HepG2 (cell line): ENCODE measurements at regions not wholly inside any gene's neighbourhood (a gene's known extent, or its start where the extent isn't known, plus 50 kb on each side); places are given as distances from the start of the nearest gene placed in this dataset.

Experiments
- ATAC-seq: fragments of 200-7000 bp; cut with Tn5 transposase; 3 replicates; pipeline ENCODE4 v1.9.1; 2020; ENCODE audit warnings: mild to moderate bottlenecking, moderate library complexity
- BruUV-seq: library from RNA; stranded (reverse); fragments of 400-500 nt; replicated peaks from 2 replicates; lab custom pipeline; 2021; lab: Mats Ljungman, UMichigan
- CTCF ChIA-PET: fragments of 300-600 bp; formaldehyde crosslinking; extraction: SDS; loops from one replicate; lab custom pipeline; 2021; ENCODE audit warnings: low total read pairs, inconsistent platforms, low intra/inter-chr PET ratio; lab: Yijun Ruan, JAX
- POLR2A ChIA-PET: fragments of 350-600 bp; sonication (Branson Sonifier 250); formaldehyde crosslinking; loops from one replicate; lab custom pipeline; 2020; ENCODE audit warnings: antibody characterized with exemption, inconsistent platforms; lab: Yijun Ruan, JAX
- DNase-seq: peaks from one replicate; pipeline ENCODE4 v3.0.0-alpha.2; 2015; ENCODE audit warnings: low spot score
- FAIRE-seq: peaks from 3 replicates; lab custom pipeline; 2011; peaks lifted over from hg19 to GRCh38; lab: Jason Lieb, UNC
- H2AFZ ChIP-seq: one replicate; pipeline ENCODE4 v1.6.1; 2011; ENCODE audit warnings: low read length, inconsistent platforms
- H3K27ac ChIP-seq: fragments of 300-600 bp; 3 replicates; pipeline ENCODE4 v1.8.0; 2011; ENCODE audit warnings: mixed run types, mild to moderate bottlenecking, mixed read lengths, low read length, inconsistent platforms; ENCODE audit not compliant: insufficient read depth; ENCODE audit errors: extremely low read length
- H3K27me3 ChIP-seq, 2 experiments: fragments of 200-600 bp in 1 of 2; 2 replicates in 1 of 2; 3 replicates in 1 of 2; pipeline versions ENCODE4 v1.6.0 to v1.8.0; 2011; ENCODE audit warnings: low read length in 2 of 2, mild to moderate bottlenecking in 2 of 2, moderate library complexity in 2 of 2, inconsistent platforms in 1 of 2; ENCODE audit not compliant: insufficient read depth in 2 of 2, control insufficient read depth in 1 of 2
- H3K36me3 ChIP-seq, 2 experiments: fragments of 200-600 bp in 1 of 2; replicated peaks in 1 of 2; 2 replicates in 1 of 2; 3 replicates in 1 of 2; pipeline versions ENCODE4 v1.5.1 to v1.8.0; 2011; ENCODE audit warnings: low read length in 2 of 2, inconsistent platforms in 1 of 2; ENCODE audit not compliant: insufficient read depth in 2 of 2, control insufficient read depth in 1 of 2
- H3K4me1 ChIP-seq: 2 replicates; pipeline ENCODE4 v1.5.1; 2012; ENCODE audit warnings: low read length, inconsistent platforms; ENCODE audit not compliant: insufficient read depth
- H3K4me2 ChIP-seq: 2 replicates; pipeline ENCODE4 v1.6.0; 2011; ENCODE audit warnings: low read depth, low read length, inconsistent platforms
- H3K4me3 ChIP-seq, 3 experiments: fragments of 200-600 bp in 1 of 3; sonication (generic), shearing (Covaris generic) in 1 of 3; replicated peaks in 1 of 3; 2 replicates each; pipeline ENCODE4 v1.5.1; 2011 to 2016; ENCODE audit warnings: low read length in 3 of 3, inconsistent platforms in 2 of 3, low read depth in 2 of 3, mild to moderate bottlenecking in 2 of 3, control low read depth in 1 of 3, mixed read lengths in 1 of 3; ENCODE audit not compliant: insufficient read depth in 1 of 3
- H3K79me2 ChIP-seq: one replicate; pipeline ENCODE4 v1.6.1; 2011; ENCODE audit warnings: low read length, inconsistent platforms; ENCODE audit not compliant: insufficient read depth
- H3K9ac ChIP-seq: 2 replicates; pipeline ENCODE4 v1.6.0; 2011; ENCODE audit warnings: mild to moderate bottlenecking, low read depth, low read length, inconsistent platforms; ENCODE audit not compliant: insufficient read depth
- H3K9me3 ChIP-seq: 2 replicates; pipeline ENCODE4 v1.5.1; 2012; ENCODE audit warnings: mild to moderate bottlenecking, low read length
- H4K20me1 ChIP-seq: 2 replicates; pipeline ENCODE4 v1.6.0; 2011; ENCODE audit warnings: inconsistent platforms, mild to moderate bottlenecking, low read length, moderate library complexity; ENCODE audit not compliant: insufficient read depth
- BCL6 ChIP-seq: IDR thresholded peaks from 2 replicates; pipeline ENCODE4 v1.6.1; 2016; ENCODE audit warnings: missing genetic modification reagents, missing compliant biosample characterization
- KLF11 ChIP-seq: IDR thresholded peaks from 2 replicates; pipeline ENCODE4 v1.6.1; 2016; ENCODE audit warnings: missing compliant biosample characterization
- PAX8 ChIP-seq: sonication (generic); formaldehyde crosslinking; IDR thresholded peaks from 2 replicates; pipeline ENCODE4 v1.8.0; 2022; ENCODE audit warnings: mild to moderate bottlenecking, missing genetic modification reagents, borderline replicate concordance
- SNAI1 ChIP-seq: sonication (generic); formaldehyde crosslinking; IDR thresholded peaks from 2 replicates; pipeline ENCODE4 v1.5.0; 2020; ENCODE audit warnings: mild to moderate bottlenecking, missing genetic modification reagents, borderline replicate concordance
- ZNF724P ChIP-seq: sonication (generic); formaldehyde crosslinking; IDR thresholded peaks from 2 replicates; pipeline ENCODE4 v1.8.0; 2022; ENCODE audit warnings: missing genetic modification reagents, borderline replicate concordance
- WGBS: methylation state at CpG from one replicate; pipeline ENCODE4 v1.1.6; 2017; ENCODE audit warnings: low lambda C conversion rate; 5-methylcytosine and 5-hydroxymethylcytosine counted together
- in situ Hi-C: cut with HindIII; loops from 2 replicates; pipeline ENCODE4 v1.10.0; 2017; ENCODE audit warnings: low pct_unique_long_range_greater_than_20kb; ENCODE audit not compliant: extremely low pct_ligation_motif_present
- intact Hi-C: fragments of 100-400 bp; cut with micrococcal nuclease; formaldehyde crosslinking; loops from one replicate; pipeline ENCODE4 v1.10.0; 2022; ENCODE audit not compliant: unreplicated experiment
- TF ChIP-seq, protein P1 (sequence below): sonication (generic); formaldehyde crosslinking; IDR thresholded peaks from 2 replicates; pipeline ENCODE4 v1.5.0; 2020; ENCODE audit warnings: missing genetic modification reagents
- TF ChIP-seq, protein P2 (sequence below), 2 experiments: sonication (generic) in 1 of 2; formaldehyde crosslinking in 1 of 2; IDR thresholded peaks; 2 replicates each; pipeline versions ENCODE4 v1.4.0 to v1.6.1; 2016 to 2020; ENCODE audit warnings: borderline replicate concordance in 1 of 2, low read depth in 1 of 2, mild to moderate bottlenecking in 1 of 2, missing genetic modification reagents in 1 of 2
- TF ChIP-seq, protein P3 (sequence below): conservative IDR thresholded peaks from 2 replicates; pipeline ENCODE4 v1.6.1; 2018; ENCODE audit warnings: missing genetic modification reagents
- TF ChIP-seq, protein P4 (sequence below), 2 experiments: sonication (generic) in 1 of 2; formaldehyde crosslinking in 1 of 2; IDR thresholded peaks; 2 replicates each; pipeline versions ENCODE4 v1.5.1 to v1.6.1; 2011 to 2020; ENCODE audit warnings: borderline replicate concordance in 1 of 2, low read depth in 1 of 2, low read length in 1 of 2, mild to moderate bottlenecking in 1 of 2, missing genetic modification reagents in 1 of 2, moderate library complexity in 1 of 2

DNA sequence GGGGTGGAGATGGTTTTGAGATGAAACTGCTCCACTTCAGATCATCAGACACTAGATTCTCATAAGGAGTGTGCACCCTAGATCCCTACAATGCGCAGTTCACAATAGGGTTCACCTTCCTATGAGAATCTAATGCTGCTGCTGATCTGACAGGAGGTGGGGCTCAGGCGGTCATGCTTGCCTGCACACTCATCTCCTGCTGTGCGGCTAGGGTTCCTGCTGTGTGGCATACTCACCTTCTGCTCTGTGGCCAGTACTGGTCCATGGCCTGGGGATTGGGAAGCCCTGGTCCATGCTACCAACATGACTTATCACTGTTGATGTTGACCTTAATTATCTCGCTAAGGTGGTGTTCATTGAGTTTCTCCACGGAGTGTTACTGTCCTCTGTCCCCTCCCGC lies 144.5 kb downstream of the NAV1 start:
- Histone ChIP-seq H3K27ac (no peak overlapping the region), H3K36me3 (no peaks in the 10 kb centered on the region), H2AFZ (no peak overlapping the region), H3K9me3 (no peaks in the 10 kb centered on the region), H3K9ac (no peak overlapping the region), H3K4me2 (no peak overlapping the region), H3K4me1 (no peaks in the 10 kb centered on the region), H3K27me3 (peaks cover 0 to 26% of the 10 kb centered on the region in 2 experiments; a peak in 3 of 5 replicates), H3K4me3 (no peak overlapping the region), H3K79me2 (no peaks in the 10 kb centered on the region), H4K20me1 (no peaks in the 10 kb centered on the region)
- WGBS = 21% methylated on average over 3 of the region's 6 CpGs
- TF ChIP-seq, protein P1, sequence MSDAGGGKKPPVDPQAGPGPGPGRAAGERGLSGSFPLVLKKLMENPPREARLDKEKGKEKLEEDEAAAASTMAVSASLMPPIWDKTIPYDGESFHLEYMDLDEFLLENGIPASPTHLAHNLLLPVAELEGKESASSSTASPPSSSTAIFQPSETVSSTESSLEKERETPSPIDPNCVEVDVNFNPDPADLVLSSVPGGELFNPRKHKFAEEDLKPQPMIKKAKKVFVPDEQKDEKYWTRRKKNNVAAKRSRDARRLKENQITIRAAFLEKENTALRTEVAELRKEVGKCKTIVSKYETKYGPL (CRISPR knock-in tag) = no peak
- TF ChIP-seq BCL6 (CRISPR knock-in tag) (no peak), SNAI1 (CRISPR knock-in tag) (no peak)
- CTCF ChIA-PET = no interaction called here
- intact Hi-C loops = no loop called here
- no peak for ATAC-seq
- BruUV-seq = no TSS peak
- FAIRE-seq = no peak
- POLR2A ChIA-PET = no interaction called here
- no peak for DNase-seq
- in situ Hi-C loops = no loop called here

DNA sequence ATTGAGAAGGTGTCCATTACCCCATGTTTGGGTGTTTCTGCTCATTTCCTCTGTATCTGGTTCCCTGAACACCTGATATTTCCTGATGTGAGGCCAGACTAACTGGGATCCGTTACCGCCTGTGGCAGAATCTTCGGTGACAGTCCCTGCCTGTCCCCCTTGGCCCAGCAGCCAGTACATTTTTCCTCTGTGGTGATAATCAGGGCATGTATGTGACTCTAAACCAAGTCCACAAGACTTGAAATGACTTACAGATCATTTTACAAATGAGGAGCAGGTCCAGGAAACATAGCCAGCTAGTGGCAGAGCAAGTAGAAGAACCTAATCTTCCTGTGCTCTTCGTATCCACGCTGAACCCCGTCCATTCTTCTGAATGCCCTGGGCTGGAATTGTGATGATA lies 143.5 kb upstream of the IPO9 start:
- no peak for DNase-seq
- H2AFZ ChIP-seq = no peak overlapping the region
- no TSS peak for BruUV-seq
- H3K36me3 ChIP-seq = no peaks in the 10 kb centered on the region
- H3K79me2 ChIP-seq = no peaks in the 10 kb centered on the region
- ATAC-seq = no peak
- intact Hi-C loops = no loop called here
- no peak overlapping the region for H3K27ac ChIP-seq
- ChIA-PET CTCF (no interaction called here), POLR2A (no interaction called here)
- no peak for FAIRE-seq
- in situ Hi-C loops = no loop called here
- peaks cover 0 to 25% of the 10 kb centered on the region in 2 experiments; a peak in 2 of 5 replicates for H3K27me3 ChIP-seq
- no peaks in the 10 kb centered on the region for H3K4me1 ChIP-seq
- no peak overlapping the region for H3K4me3 ChIP-seq
- no peaks in the 10 kb centered on the region for H4K20me1 ChIP-seq
- H3K9me3 ChIP-seq = no peaks in the 10 kb centered on the region
- TF ChIP-seq, protein P2, sequence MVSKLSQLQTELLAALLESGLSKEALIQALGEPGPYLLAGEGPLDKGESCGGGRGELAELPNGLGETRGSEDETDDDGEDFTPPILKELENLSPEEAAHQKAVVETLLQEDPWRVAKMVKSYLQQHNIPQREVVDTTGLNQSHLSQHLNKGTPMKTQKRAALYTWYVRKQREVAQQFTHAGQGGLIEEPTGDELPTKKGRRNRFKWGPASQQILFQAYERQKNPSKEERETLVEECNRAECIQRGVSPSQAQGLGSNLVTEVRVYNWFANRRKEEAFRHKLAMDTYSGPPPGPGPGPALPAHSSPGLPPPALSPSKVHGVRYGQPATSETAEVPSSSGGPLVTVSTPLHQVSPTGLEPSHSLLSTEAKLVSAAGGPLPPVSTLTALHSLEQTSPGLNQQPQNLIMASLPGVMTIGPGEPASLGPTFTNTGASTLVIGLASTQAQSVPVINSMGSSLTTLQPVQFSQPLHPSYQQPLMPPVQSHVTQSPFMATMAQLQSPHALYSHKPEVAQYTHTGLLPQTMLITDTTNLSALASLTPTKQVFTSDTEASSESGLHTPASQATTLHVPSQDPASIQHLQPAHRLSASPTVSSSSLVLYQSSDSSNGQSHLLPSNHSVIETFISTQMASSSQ (IDR thresholded peaks at IDR 0.05; ENCODE audit: low read depth) = no peak
- TF ChIP-seq, protein P2 (CRISPR knock-in tag; IDR thresholded peaks at IDR 0.05; ENCODE audit: borderline replicate concordance) = no peak
- TF ChIP-seq, protein P3, sequence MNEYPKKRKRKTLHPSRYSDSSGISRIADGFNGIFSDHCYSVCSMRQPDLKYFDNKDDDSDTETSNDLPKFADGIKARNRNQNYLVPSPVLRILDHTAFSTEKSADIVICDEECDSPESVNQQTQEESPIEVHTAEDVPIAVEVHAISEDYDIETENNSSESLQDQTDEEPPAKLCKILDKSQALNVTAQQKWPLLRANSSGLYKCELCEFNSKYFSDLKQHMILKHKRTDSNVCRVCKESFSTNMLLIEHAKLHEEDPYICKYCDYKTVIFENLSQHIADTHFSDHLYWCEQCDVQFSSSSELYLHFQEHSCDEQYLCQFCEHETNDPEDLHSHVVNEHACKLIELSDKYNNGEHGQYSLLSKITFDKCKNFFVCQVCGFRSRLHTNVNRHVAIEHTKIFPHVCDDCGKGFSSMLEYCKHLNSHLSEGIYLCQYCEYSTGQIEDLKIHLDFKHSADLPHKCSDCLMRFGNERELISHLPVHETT (CRISPR knock-in tag) = no peak
- TF ChIP-seq ZNF724P (CRISPR knock-in tag) = no peak
- TF ChIP-seq KLF11 = no peak
- TF ChIP-seq, protein P4, sequence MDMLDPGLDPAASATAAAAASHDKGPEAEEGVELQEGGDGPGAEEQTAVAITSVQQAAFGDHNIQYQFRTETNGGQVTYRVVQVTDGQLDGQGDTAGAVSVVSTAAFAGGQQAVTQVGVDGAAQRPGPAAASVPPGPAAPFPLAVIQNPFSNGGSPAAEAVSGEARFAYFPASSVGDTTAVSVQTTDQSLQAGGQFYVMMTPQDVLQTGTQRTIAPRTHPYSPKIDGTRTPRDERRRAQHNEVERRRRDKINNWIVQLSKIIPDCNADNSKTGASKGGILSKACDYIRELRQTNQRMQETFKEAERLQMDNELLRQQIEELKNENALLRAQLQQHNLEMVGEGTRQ (IDR thresholded peaks at IDR 0.05; ENCODE audit: low read depth, low read length) = no peak
- TF ChIP-seq, protein P4 (CRISPR knock-in tag; IDR thresholded peaks at IDR 0.05; ENCODE audit: borderline replicate concordance) = no peak
- TF ChIP-seq PAX8 (CRISPR knock-in tag) = no peak
- H3K4me2 ChIP-seq = no peak overlapping the region
- H3K9ac ChIP-seq = no peak overlapping the region
- WGBS = 50% methylated on average over 5 of the region's 6 CpGs
